RWPE1 (cell line): ENCODE measurements at regions not wholly inside any gene's neighbourhood (a gene's known extent, or its start where the extent isn't known, plus 50 kb on each side); places are given as distances from the start of the nearest gene placed in this dataset.

ENCODE experiments used
- CTCF ChIA-PET: fragments of 350-600 bp; sonication (Branson Sonifier 250); formaldehyde crosslinking; extraction: SDS; loops from one replicate; lab custom pipeline; 2021; lab: Yijun Ruan, JAX
- POLR2A ChIA-PET: fragments of 400-600 bp; formaldehyde crosslinking; extraction: SDS; loops from one replicate; lab custom pipeline; 2020; ENCODE audit warnings: antibody characterized with exemption; ENCODE audit not compliant: low non-redundant PET; lab: Yijun Ruan, JAX
- DNase-seq: peaks from one replicate; pipeline ENCODE4 v3.0.0; 2012; ENCODE audit warnings: low spot score
- H3K27ac ChIP-seq: fragments of 450-650 bp; 2 replicates; pipeline ENCODE4 v1.5.1; 2017
- TF ChIP-seq, protein P1 (sequence below): fragments of 450-650 bp; conservative IDR thresholded peaks from 2 replicates; pipeline ENCODE4 v1.5.1; 2017; ENCODE audit warnings: low read depth, mild to moderate bottlenecking

DNA sequence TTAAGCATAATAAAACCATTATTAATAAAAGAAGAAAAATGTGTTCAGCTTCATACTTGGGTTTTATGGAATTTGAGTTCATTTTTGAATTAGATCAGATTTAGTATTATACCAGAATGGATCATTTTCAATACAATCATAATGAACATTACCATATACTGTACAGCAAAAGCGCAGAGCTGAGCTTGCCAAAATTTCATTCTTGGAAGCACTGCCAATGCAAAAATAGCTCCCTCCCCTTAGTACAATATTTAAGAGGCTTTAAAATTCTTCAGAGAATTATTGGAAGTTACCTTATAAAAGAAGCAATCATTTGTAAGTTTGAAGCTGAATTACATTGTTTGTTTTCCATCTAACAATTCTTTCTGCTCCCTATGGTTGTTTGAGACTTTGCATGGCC, 938.1 kb upstream of the SLC39A10 start:
- CTCF ChIA-PET: no interaction called here
- DNase-seq: no peak
- H3K27ac ChIP-seq: no peak overlapping the region
- POLR2A ChIA-PET: no interaction called here
- TF ChIP-seq, protein P1, sequence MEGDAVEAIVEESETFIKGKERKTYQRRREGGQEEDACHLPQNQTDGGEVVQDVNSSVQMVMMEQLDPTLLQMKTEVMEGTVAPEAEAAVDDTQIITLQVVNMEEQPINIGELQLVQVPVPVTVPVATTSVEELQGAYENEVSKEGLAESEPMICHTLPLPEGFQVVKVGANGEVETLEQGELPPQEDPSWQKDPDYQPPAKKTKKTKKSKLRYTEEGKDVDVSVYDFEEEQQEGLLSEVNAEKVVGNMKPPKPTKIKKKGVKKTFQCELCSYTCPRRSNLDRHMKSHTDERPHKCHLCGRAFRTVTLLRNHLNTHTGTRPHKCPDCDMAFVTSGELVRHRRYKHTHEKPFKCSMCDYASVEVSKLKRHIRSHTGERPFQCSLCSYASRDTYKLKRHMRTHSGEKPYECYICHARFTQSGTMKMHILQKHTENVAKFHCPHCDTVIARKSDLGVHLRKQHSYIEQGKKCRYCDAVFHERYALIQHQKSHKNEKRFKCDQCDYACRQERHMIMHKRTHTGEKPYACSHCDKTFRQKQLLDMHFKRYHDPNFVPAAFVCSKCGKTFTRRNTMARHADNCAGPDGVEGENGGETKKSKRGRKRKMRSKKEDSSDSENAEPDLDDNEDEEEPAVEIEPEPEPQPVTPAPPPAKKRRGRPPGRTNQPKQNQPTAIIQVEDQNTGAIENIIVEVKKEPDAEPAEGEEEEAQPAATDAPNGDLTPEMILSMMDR: no peak

DNA sequence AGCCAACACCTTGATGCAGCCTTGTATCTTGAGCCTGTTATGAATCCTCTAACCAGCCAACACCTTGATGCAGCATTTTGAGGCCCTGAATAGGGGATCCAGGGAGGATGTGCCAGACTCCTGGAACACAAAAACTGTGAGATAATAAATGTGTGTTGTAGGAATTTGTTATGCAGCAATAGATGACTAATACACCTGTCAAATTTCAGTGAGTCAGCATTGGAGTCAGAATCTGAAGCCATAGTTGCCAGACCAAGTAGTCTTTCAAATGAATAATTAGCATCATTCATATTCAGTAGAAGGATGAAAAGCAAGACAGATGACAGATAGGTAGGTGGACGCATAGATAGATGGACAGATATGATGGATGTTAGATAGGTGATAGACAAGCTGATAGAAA, 942.5 kb upstream of the SLC39A10 start:
- POLR2A ChIA-PET: no interaction called here
- TF ChIP-seq, protein P1: no peak
- no peak overlapping the region for H3K27ac ChIP-seq
- CTCF ChIA-PET: no interaction called here
- DNase-seq: no peak

DNA sequence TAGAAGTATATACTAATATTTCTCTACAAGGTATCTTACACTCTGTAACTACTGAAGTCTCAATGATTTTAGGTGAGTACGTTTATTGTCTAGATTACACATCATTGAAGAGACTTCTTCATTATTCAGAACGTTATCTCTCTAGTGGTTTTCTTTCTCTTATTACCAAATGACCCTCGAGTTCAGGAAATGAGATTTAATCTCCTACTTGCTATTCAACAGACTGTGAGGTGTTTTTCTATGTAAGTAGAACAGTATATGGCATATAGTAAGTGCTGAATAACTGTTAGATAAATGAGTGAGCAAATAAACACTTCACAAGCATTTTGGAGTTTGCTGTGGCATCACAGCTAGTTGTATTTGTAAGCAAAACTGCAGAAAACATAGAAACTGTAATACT, 947.2 kb upstream of the SLC39A10 start:
- ChIA-PET POLR2A (no interaction called here), CTCF (no interaction called here)

DNA sequence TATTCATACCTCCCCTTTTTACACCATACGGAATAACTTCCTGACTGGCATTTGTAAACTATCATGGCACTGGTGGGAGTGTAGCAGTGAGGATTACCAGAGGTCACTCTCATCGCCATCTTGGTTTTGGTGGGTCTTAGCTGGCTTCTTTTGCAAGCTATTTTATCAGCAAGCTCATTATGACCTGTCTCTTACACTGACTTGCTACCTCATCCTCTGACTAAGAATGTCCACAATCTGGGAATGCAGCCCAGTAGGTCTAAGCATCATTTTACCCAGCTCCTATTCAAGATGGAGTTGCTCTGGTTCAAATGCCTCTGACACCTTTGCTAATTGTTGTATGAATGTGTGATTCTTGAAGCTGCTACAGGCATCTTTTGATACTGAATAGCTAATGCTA, 950.8 kb upstream of the SLC39A10 start:
- DNase-seq: no peak
- H3K27ac ChIP-seq: no peak overlapping the region
- ChIA-PET POLR2A (no interaction called here), CTCF (no interaction called here)
- TF ChIP-seq, protein P1: no peak

More for the DNA sequence above, 947.2 kb upstream of the SLC39A10 start:
- no peak for DNase-seq
- H3K27ac ChIP-seq: no peak overlapping the region
- TF ChIP-seq, protein P1: no peak

DNA sequence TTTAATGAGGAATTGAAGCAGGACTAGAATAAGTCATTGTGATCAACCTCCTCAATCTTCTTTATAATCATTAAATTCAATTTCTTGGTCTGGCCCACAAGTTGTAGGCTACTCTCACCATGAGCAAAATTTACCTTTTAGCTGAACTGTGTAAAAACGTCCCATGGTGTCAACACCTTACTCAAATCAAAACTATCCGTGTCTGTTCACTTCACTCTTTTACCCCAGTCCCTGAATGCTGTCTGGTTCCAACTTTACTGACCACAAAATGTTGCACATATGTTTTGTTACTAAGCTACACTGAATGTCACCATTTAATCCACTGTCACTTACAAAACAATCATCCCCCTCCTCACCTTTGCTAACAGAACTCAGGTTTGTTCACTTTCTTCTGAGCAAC, 951.6 kb upstream of the SLC39A10 start:
- no peak overlapping the region for H3K27ac ChIP-seq
- CTCF ChIA-PET: no interaction called here
- POLR2A ChIA-PET: no interaction called here
- TF ChIP-seq, protein P1: no peak
- DNase-seq: no peak

DNA sequence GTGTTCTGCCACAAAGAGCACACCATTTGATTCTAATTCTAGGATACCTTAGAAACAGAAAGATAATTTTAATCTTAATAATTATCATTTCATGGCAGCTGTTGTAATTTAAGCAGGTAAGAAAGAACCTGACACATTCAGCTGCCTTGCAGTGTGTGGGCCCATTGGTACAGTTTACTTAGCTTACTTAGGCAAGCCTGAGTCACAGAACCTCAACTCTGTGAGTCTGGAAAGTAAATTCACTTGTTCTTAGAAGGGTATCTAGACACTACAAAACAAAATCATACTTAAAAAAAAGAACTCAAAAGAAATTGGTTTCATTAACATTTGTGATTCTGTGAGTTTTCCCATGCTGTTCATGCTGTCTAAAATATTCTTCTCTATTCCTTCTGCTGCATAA, 956.3 kb upstream of the SLC39A10 start:
- POLR2A ChIA-PET: no interaction called here
- no peak for DNase-seq
- TF ChIP-seq, protein P1: no peak
- H3K27ac ChIP-seq: no peak overlapping the region
- CTCF ChIA-PET: no interaction called here

DNA sequence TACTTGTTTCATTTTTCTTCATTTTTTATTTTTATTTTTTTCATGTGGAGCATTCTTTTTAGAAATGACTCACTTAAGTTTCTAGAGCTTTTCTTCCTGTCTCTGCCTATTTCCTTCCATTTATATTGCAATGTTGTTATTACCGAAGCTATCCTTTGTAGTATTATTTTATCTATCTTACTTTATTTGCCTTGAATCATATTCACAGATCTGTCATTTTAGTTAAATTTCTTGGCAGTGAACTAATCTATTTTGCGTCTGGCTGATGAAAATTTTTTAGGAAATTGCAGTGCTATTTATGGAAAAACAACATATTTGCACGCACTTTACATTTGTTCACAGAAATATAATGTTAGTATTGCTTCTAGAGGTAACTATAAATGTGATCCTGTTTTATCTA, 956.9 kb upstream of the SLC39A10 start:
- TF ChIP-seq, protein P1: no peak
- CTCF ChIA-PET: interaction anchor here (0.8 kb wide), 1 partner anchor 36 kb away, joined by 6 read pairs; no protein-coding TSS in a partner anchor
- no peak overlapping the region for H3K27ac ChIP-seq
- no peak for DNase-seq
- POLR2A ChIA-PET: no interaction called here
